Thoracic aorta (tissue), 2 donors: ENCODE measurements at regions not wholly inside any gene's neighbourhood (a gene's known extent, or its start where the extent isn't known, plus 50 kb on each side); places are given as distances from the start of the nearest gene placed in this dataset.

Source experiments
- ATAC-seq: fragments of 150-250 bp; one replicate; pipeline ENCODE4 v1.8.0; 2017; ENCODE audit warnings: low read depth; ENCODE audit not compliant: insufficient number of reproducible peaks, low FRiP score
- DNase-seq: peaks from one replicate; pipeline ENCODE4 v3.0.0-alpha.2; 2020; ENCODE audit warnings: low spot score
- H3K27ac ChIP-seq, 2 donors: fragments of 200-600 bp; sonication (generic); 1 replicate in 1 of 2; 2 replicates in 1 of 2; pipeline ENCODE4 v1.5.1; 2016; ENCODE audit warnings: mild to moderate bottlenecking in 2 of 2, moderate library complexity in 2 of 2
- H3K27me3 ChIP-seq: fragments of 200-600 bp; sonication (generic); replicated peaks from 2 replicates; pipeline ENCODE4 v1.6.0; 2016; ENCODE audit warnings: mild to moderate bottlenecking; ENCODE audit not compliant: insufficient read depth
- H3K36me3 ChIP-seq: fragments of 200-600 bp; sonication (generic); one replicate; pipeline ENCODE4 v1.5.1; 2016
- H3K4me1 ChIP-seq, 2 donors: fragments of 200-600 bp; sonication (generic); 1 replicate in 1 of 2; 2 replicates in 1 of 2; pipeline versions ENCODE4 v1.5.1 to v1.6.0; 2016; ENCODE audit warnings: low read depth in 2 of 2, mild to moderate bottlenecking in 1 of 2; ENCODE audit not compliant: control insufficient read depth in 1 of 2
- H3K4me3 ChIP-seq: fragments of 200-600 bp; sonication (generic); 2 replicates; pipeline ENCODE4 v1.5.1; 2016; ENCODE audit warnings: mild to moderate bottlenecking
- H3K9me3 ChIP-seq: fragments of 200-600 bp; sonication (generic); 2 replicates; pipeline ENCODE4 v1.5.1; 2016
- CTCF ChIP-seq: fragments of 200-600 bp; sonication (generic); IDR thresholded peaks from one replicate; pipeline ENCODE4 v1.5.1; 2019; ENCODE audit warnings: antibody characterized with exemption

GRCh38 chr20:56826705-56827665 is 197.9 kb downstream of the TFAP2C start:
- ATAC-seq (no peak), DNase-seq (no peak)
- no peak overlapping the region for H3K4me3 ChIP-seq

GRCh38 chr20:56827763-56828162 is 198.7 kb downstream of the TFAP2C start:
- H3K27me3 ChIP-seq = no peaks in the 10 kb centered on the region
- TF ChIP-seq CTCF = no peak
- no peaks in the 10 kb centered on the region for H3K36me3 ChIP-seq
- H3K27ac ChIP-seq = no peak overlapping the region
- no peak for DNase-seq
- H3K4me3 ChIP-seq = no peak overlapping the region
- no peaks in the 10 kb centered on the region for H3K9me3 ChIP-seq
- H3K4me1 ChIP-seq = no peaks in the 10 kb centered on the region
- ATAC-seq = no peak

More at GRCh38 chr20:56826705-56827665, 197.9 kb downstream of the TFAP2C start:
- H3K4me1 ChIP-seq = no peaks in the 10 kb centered on the region
- H3K27ac ChIP-seq = no peak overlapping the region
- no peaks in the 10 kb centered on the region for H3K36me3 ChIP-seq
- H3K9me3 ChIP-seq = no peaks in the 10 kb centered on the region
- H3K27me3 ChIP-seq = no peaks in the 10 kb centered on the region
- TF ChIP-seq CTCF = no peak

GRCh38 chr20:56828402-56828801 is 199.3 kb downstream of the TFAP2C start:
- H3K27ac ChIP-seq = no peak overlapping the region

DNA sequence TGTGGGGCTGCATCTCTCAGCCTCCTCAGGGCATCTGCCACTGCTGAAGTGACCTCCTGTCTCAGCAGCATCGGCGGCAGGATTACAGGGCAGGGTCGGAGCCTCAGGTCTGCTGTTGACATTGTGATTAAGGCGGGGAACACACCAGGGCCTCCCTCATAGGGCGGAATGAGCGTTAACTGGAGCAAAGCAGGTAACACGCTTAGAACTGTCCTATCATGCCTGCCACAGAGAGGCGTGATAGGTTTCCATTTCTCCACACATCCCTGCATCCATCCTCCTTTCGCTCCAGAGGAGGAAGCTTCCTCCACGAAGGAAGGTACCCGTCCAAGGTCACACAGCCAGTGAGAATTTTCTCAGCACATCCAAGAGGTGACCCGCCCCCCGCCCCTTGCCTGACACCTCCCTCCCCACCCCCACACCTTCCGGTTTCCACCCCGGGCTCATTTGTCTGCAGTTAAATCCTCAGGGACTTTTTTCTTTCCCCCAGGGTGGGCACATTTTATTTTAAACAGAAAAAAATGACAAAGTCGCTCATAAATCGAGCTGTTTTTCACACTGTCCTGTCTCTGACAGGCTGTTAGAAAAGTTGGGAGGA is 200.8 kb downstream of the TFAP2C start:
- no peaks in the 10 kb centered on the region for H3K27me3 ChIP-seq

More at GRCh38 chr20:56828402-56828801, 199.3 kb downstream of the TFAP2C start:
- no peak for TF ChIP-seq CTCF
- no peaks in the 10 kb centered on the region for H3K27me3 ChIP-seq
- H3K36me3 ChIP-seq = no peaks in the 10 kb centered on the region
- no peaks in the 10 kb centered on the region for H3K9me3 ChIP-seq
- no peaks in the 10 kb centered on the region for H3K4me1 ChIP-seq
- DNase-seq = no peak
- H3K4me3 ChIP-seq = no peak overlapping the region
- no peak for ATAC-seq

More for the DNA sequence above, 200.8 kb downstream of the TFAP2C start:
- ATAC-seq (no peak), DNase-seq (no peak)
- Histone ChIP-seq H3K4me3 (no peak overlapping the region), H3K9me3 (no peaks in the 10 kb centered on the region), H3K27ac (no peak overlapping the region), H3K36me3 (no peaks in the 10 kb centered on the region), H3K4me1 (no peaks in the 10 kb centered on the region)
- TF ChIP-seq CTCF = no peak
